ENCODE measurements at regions not wholly inside any gene's neighbourhood (a gene's known extent, or its start where the extent isn't known, plus 50 kb on each side); places are given as distances from the start of the nearest gene placed in this dataset.

GRCh38 chr6:108795814-108796213 lies 52.4 kb upstream of the ARMC2 start:
- intact Hi-C loops (cut with micrococcal nuclease) = no loop called here
- no peak for TF ChIP-seq CTCF (IDR thresholded peaks at IDR 0.05; ENCODE audit: unreplicated experiment)
- BruUV-seq (replicated peaks) = no TSS peak
- Mint-ChIP-seq H3K4me3 (ENCODE audit: unreplicated experiment) (no peak overlapping the region), H3K4me1 (ENCODE audit: insufficient read depth, unreplicated experiment) (no peaks in the 10 kb centered on the region), H3K27me3 (ENCODE audit: insufficient read depth, unreplicated experiment) (no peaks in the 10 kb centered on the region), H3K36me3 (ENCODE audit: insufficient read depth, unreplicated experiment) (no peaks in the 10 kb centered on the region), H3K9me3 (ENCODE audit: unreplicated experiment) (no peaks in the 10 kb centered on the region), H3K27ac (ENCODE audit: low read depth, unreplicated experiment) (no peak overlapping the region)
- ChIA-PET CTCF (interaction anchor here (0.5 kb wide), 1 partner anchor 72 kb away, joined by 4 read pairs; no protein-coding TSS in a partner anchor), POLR2A (interaction anchor here (0.9 kb wide), 2 partner anchors 14 to 240 kb away, joined by 3 read pairs; no protein-coding TSS in a partner anchor)
- DNase-seq (ENCODE audit: unreplicated experiment) = no peak

GRCh38 chr6:108796875-108797274 lies 51.3 kb upstream of the ARMC2 start:
- CTCF ChIA-PET = interaction anchor here (0.8 kb wide), 1 partner anchor 276 kb away, joined by 4 read pairs; no protein-coding TSS in a partner anchor
- no peak for DNase-seq (ENCODE audit: unreplicated experiment)
- intact Hi-C loops (cut with micrococcal nuclease) = no loop called here
- no peak overlapping the region for H3K27ac Mint-ChIP-seq (ENCODE audit: low read depth, unreplicated experiment)
- POLR2A ChIA-PET = interaction anchor here (0.6 to 1.5 kb wide), 4 partner anchors 13 to 241 kb away, joined by 3 read pairs; no protein-coding TSS in a partner anchor
- no peaks in the 10 kb centered on the region for H3K36me3 Mint-ChIP-seq (ENCODE audit: insufficient read depth, unreplicated experiment)
- no peaks in the 10 kb centered on the region for H3K4me1 Mint-ChIP-seq (ENCODE audit: insufficient read depth, unreplicated experiment)
- no TSS peak for BruUV-seq (replicated peaks)
- no peaks in the 10 kb centered on the region for H3K9me3 Mint-ChIP-seq (ENCODE audit: unreplicated experiment)
- no peak overlapping the region for H3K4me3 Mint-ChIP-seq (ENCODE audit: unreplicated experiment)
- TF ChIP-seq CTCF (IDR thresholded peaks at IDR 0.05; ENCODE audit: unreplicated experiment) = no peak
- H3K27me3 Mint-ChIP-seq (ENCODE audit: insufficient read depth, unreplicated experiment) = no peaks in the 10 kb centered on the region

- no peak for DNase-seq (ENCODE audit: unreplicated experiment)
- Mint-ChIP-seq H3K4me1 (ENCODE audit: insufficient read depth, unreplicated experiment) (no peaks in the 10 kb centered on the region), H3K27me3 (ENCODE audit: insufficient read depth, unreplicated experiment) (no peaks in the 10 kb centered on the region), H3K4me3 (ENCODE audit: unreplicated experiment) (no peak overlapping the region), H3K36me3 (ENCODE audit: insufficient read depth, unreplicated experiment) (no peaks in the 10 kb centered on the region), H3K9me3 (ENCODE audit: unreplicated experiment) (no peaks in the 10 kb centered on the region), H3K27ac (ENCODE audit: low read depth, unreplicated experiment) (no peak overlapping the region)
- ChIA-PET CTCF (interaction anchor here (0.6 kb wide), 2 partner anchors 26 to 1132 kb away, joined by 3 read pairs; no protein-coding TSS in a partner anchor), POLR2A (interaction anchor here (1.2 to 1.5 kb wide), 2 partner anchors 9 to 14 kb away, joined by 3 to 4 read pairs; no protein-coding TSS in a partner anchor)
- intact Hi-C loops (cut with micrococcal nuclease) = no loop called here
- BruUV-seq (replicated peaks) = no TSS peak
- no peak for TF ChIP-seq CTCF (IDR thresholded peaks at IDR 0.05; ENCODE audit: unreplicated experiment)
Measured at GRCh38 chr6:108797951-108798669, 50.1 kb upstream of the ARMC2 start.

Measured in MCF 10A (cell line).